GM18505 (cell line): ENCODE measurements at regions not wholly inside any gene's neighbourhood (a gene's known extent, or its start where the extent isn't known, plus 50 kb on each side); places are given as distances from the start of the nearest gene placed in this dataset.
A peak's percentile ranks its signal among the peaks of the same experiment; 100 is the strongest.

ENCODE experiments used
- ATAC-seq: cut with Tn5 transposase; IDR thresholded peaks from one replicate; pipeline ENCODE4 v1.9.1; 2021; ENCODE audit not compliant: unreplicated experiment
- POLR2A ChIP-seq: IDR thresholded peaks from 4 replicates; pipeline ENCODE4 v1.6.1; 2011; ENCODE audit warnings: borderline replicate concordance; ENCODE audit not compliant: insufficient read depth, insufficient read length; ENCODE audit errors: extremely low read depth

DNA sequence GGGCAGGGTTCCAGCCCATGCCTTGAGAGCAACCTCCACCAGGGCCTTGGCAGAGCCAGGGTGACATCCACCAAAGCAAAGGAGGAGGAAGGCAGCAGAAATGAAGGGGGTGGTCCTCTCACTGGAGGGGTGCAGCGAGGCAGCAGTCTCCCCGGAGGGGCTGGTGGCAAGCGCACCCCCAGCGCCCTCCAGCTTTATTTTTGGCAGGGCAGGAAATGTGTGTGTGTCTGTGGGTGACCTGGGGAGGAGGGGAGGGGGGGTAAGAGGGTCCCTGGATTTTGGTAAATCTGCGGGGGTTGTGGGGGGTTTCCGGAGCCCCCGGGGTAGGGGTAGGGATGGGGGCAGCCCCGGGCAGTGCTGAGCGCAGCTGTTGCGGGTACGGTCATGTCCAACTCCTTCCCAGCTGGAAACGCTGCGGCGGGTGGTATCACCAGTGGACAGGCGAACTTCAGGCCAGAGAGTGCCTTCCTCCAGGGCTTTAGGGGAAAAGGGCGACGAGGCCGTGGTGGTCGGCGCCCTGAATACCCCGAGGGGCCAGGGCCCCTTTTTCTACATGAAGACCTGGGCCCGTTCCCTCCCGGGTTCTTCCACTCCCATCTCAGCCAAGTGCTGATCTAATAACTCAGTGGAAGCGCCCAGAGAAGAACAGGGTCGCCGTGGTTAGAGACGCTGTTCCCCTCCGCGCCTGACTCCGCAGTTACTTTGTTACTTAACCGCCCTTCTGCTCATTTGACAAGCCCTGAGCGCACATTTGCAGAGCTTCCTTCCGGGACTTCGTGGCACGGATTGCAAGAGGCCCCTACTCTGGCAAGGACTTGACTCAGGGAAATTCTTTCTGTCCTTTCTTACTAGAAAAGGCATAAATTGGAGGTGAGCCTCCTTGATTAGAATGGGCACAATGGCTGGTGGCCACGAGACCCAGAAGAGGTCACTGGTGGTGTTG is 55.2 kb downstream of the FOS start:
- TF ChIP-seq POLR2A = peak; percentile 54
- ATAC-seq = no peak

DNA sequence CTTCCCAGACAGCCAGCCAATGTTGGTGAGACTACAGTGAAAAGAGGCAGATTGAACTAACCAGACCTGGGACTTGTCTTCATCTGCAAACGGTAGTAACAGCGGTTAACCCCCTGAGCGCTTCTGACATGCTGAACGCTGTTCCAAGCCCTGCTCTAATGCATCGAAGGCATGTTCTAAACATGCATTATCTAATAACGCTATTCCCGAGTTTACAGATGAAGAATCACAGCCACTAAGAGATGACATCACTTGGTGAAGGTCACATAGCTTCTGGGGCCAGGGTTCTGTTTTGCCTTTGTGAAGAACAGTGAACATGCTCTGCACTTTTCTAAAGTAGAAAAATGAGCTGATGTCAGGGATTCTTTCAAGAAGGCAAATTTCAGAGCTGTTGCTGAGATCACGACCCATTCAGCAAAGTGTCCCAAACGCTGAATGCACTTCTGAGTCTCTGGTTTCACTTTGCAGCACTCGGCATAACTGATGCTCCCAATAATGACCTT is 56.0 kb downstream of the FOS start:
- ATAC-seq = no peak
- no peak for TF ChIP-seq POLR2A

- no peak for ATAC-seq
- peak; percentile 29 for TF ChIP-seq POLR2A
Measured at GRCh38 chr14:75335571-75335970, 56.9 kb downstream of the FOS start.

- no peak for TF ChIP-seq POLR2A
- no peak for ATAC-seq
Measured at GRCh38 chr14:75338398-75338797, 59.8 kb downstream of the FOS start.

DNA sequence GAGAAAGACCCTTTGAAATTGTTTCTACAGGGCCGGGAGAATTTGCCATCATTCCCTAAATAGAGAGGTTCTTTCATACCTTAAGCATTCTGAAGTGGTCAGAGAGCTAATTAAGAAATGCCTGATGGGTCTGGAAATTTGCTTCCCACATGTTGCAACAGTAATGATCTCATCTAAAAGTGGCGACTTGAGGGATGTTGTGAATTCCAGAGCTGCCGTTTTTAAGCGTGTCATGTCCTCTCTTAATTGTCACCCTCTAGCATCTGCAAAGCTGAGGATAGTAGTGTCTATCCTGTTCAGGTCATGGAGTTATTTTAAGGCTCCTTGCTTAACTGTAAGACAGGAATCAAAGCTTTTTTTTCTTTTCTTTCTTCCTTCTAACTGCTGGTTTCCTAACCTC is 60.4 kb downstream of the FOS start:
- TF ChIP-seq POLR2A = no peak
- no peak for ATAC-seq

GRCh38 chr14:75340921-75341320 is 62.3 kb downstream of the FOS start:
- ATAC-seq = no peak
- TF ChIP-seq POLR2A = no peak

DNA sequence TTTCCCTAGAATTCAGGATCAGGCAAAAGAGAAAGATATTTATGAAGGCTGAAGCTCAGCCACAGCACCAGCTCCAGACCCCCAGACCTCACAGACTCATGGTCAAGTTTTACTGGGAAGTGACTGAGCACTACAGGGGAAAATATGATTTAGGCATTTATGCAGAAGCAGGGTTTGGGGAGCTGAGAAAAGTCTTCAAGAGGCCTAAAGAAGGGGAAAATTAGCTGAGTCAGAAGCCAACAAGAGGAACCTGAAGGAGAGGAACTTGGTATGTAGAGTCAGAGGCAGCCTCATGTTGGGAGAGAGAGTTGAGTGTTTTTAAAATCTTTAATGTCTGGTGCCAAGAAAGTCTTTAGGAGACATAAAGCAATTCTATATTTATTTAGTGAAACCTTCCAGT is 63.0 kb downstream of the FOS start:
- TF ChIP-seq POLR2A = no peak
- ATAC-seq = no peak

- no peak for ATAC-seq
- TF ChIP-seq POLR2A = no peak
Measured at GRCh38 chr14:75342762-75343599, 64.4 kb downstream of the FOS start.

DNA sequence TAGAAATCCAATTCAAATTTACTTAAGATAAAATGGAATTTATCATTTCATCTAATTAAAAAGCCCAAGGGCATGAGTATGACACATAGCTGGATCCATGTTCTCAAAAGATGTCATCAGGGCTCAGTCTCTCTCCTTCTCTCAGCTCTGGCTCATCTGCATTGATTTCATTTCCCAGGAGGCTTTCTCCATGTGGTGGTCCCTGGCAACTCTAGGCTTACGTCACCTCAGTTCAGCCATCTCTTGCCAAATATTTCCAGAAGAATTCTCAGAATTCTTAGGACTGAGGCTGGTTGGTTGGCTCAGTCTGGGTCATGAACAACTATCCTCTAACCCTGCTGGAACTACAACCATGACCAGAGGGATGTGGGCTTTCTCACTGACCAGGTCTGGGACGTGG is 65.3 kb downstream of the FOS start:
- ATAC-seq = no peak
- no peak for TF ChIP-seq POLR2A

- ATAC-seq = no peak
- TF ChIP-seq POLR2A = no peak
Measured at GRCh38 chr14:75344411-75344810, 65.8 kb downstream of the FOS start.

DNA sequence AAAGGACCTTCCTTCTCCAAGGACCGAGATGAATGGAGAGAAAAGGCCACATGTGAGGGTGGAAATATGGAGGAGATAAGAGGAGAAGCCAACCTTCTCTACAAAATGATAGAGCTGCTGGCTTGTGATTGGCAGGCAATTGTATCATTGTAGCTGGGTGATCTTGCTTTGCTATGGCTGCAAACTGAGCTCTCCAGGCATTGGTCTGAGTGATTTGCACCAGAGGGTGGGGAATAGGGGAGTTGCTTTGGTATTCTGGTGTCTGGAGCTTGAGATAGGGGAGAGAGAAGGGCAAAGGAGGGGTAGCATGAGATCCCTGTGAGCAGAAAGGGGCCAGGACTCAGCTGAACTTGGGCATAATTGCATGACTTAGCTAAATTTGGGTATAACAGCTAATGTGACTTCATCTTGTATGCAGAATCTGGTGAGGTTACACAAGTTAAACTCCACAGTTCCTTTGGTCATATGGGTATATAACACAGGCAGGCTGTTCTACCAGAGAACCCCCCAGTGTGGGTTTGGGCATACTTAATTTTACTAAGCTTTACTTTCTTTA is 72.0 kb downstream of the FOS start:
- ATAC-seq = no peak
- TF ChIP-seq POLR2A = no peak

GRCh38 chr14:75359098-75359497 is 68.7 kb upstream of the JDP2 start:
- ATAC-seq = no peak
- TF ChIP-seq POLR2A = no peak

- no peak for TF ChIP-seq POLR2A
- ATAC-seq = no peak
Measured at GRCh38 chr14:75361041-75361440, 66.8 kb upstream of the JDP2 start.
